Stromal cell of bone marrow (primary cell): ENCODE measurements at regions not wholly inside any gene's neighbourhood (a gene's known extent, or its start where the extent isn't known, plus 50 kb on each side); places are given as distances from the start of the nearest gene placed in this dataset.

ENCODE experiments used
- DNase-seq: peaks from one replicate; pipeline ENCODE4 v3.0.0-alpha.2; 2012; ENCODE audit warnings: low read depth

DNA sequence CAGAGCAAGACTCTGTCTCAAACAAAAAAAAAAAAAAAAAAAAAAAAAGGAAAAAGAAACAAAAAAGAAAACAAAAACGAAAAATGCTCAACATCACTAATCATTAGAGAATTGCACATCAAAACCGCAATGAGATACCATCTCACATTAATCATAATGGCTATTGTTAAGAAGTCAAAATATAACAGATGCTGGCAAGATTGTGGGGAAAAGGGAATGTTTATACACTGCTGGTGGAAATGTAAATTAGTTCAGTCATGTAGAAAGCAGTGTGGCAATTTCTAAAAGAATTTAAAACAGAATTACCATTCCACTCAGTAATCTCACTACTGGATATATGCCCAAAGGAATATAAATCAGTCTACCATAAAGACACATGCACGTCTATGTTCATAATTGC is 50.4 kb upstream of the PRR16 start:
- DNase-seq, result no peak
